ENCODE measurements at regions not wholly inside any gene's neighbourhood (a gene's known extent, or its start where the extent isn't known, plus 50 kb on each side); places are given as distances from the start of the nearest gene placed in this dataset.
"Not testable (repeated sequence)": the region's sequence is repeated elsewhere in the genome, so short reads cannot be mapped to it uniquely, and the experiment has no call there.

DNA sequence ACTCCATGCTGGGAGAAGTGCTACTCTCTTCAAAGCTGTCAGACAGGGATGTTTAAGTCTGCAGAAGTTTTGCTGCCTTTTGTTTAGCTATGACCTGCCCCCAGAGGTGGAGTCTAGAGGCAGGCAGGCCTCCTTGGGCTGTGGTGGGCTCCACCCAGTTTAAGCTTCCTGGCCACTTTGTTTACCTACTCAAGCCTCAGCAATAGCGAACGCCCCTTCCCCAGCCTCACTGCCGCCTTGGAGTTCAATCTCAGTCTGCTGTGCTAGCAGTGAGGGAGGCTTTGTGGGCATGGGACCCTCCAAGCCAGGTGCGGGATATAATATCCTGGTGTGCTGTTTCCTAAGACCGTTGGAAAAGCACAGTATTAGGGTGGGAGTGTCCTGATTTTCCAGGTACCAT lies 715.9 kb downstream of the IPMK start:
- DNase-seq (ENCODE audit: low read depth in 2 of 2): not testable (repeated sequence)

DNA sequence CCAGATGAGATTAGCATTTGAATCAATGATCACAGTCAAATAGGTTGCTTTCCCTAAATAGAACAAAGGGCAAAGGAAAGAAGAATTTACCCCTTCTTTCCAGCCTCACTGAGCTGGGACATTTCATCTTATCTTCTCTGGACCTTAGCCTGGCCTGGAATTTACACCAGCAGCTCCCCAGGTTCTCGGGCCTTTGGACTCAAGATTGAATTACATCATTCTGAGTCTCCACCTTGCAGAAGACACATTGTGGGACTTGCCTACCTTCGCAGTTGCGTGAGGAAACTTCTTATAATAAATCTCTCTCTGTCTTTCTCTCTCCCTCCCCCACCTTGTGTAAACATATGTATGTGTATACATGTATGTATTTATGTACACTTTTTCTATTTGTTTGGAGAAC lies 732.4 kb downstream of the IPMK start:
- no peak for DNase-seq (ENCODE audit: low read depth in 2 of 2)

DNA sequence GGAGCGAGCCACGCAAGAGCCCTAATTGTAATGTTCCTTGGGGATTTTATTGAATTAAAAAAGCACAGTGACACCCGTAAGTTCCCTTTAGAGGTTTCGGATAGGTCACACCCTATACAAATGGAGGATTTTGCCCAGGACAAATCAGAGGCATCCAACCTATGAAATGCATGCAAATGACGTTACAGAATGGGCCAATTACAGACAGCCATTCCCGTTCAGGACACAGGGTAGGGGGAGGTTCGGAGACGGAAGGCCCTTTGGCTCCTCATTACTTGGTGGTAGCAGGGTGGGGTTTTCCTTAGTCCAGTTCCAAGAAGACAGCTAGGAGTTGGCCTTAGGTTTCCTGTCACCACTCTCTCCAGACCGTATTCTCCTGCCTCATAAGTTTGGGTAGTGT lies 754.1 kb downstream of the IPMK start:
- no peak for DNase-seq (ENCODE audit: low read depth in 2 of 2)

DNA sequence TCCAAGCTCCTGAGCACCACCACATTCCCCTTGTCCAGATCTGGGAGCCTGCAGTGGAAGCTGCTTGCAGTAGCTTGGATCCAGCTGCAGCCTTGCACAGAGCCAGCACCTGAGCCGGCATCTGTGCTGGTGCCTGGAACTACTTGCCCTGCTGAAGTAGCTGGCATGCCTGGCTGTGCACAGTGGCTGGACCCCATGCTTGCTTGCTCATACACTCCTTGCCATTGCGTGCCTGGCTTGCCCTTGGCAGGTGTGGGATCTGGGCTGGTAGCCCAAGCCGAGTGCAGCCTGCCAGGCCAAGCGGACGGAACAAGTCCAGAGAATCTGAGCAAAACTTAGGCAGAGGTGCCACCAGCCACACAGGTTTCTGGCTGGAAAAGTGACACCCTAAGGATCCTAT lies 759.9 kb downstream of the IPMK start:
- no peak for DNase-seq (ENCODE audit: low read depth in 2 of 2)

DNA sequence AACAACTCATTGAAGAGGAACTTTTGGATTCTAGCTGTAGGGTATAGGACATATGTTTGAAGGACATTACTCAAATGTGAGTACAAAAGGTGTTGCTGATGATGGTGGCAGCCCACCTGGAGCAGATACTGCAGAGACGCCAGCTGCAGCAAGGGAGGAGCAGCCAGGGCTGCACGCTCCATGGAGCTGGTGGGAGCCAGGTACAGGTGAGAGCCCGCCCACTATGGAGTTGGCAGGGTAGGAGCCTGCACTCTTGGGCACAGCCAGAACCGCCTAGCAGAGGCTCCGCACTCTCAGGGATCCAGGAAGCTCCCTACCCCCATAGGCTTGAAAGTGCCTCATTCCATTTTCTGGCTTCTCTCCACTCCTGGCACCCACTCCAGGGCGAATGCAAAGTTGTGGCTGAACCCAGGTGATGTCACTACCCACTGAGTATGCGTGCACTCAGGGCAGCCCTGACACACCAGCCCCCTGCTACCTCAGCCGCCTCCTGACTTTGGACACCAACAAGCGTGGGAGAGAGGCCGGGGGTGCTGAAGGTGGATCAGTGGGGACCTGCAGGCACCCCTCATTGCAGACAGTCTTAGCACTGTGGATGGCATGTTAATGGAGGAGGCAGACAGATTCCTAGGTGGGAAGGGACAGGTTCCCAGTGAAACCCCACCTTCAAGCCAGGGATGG lies 761.1 kb downstream of the IPMK start:
- DNase-seq (ENCODE audit: low read depth in 2 of 2): no peak

DNA sequence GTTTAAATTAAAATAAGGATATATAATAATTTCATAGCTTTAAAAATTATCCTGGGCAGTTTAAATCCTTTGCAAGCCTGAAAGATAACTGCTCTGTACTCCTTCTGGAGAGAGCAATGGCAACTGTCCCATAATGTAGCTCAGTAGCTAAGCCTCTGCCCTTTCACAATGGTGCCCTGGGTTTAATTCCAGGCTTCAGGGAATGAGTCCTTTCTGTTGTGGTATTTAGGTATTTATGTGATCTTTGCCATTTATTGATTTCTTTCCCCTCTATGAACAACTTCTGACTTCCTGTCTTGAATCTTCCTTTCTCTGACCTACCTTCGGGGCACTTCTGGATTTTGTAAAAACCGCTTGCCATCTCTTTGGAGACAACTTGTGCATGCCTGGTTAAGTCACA lies 773.2 kb downstream of the IPMK start:
- DNase-seq (ENCODE audit: low read depth in 2 of 2): no peak

DNA sequence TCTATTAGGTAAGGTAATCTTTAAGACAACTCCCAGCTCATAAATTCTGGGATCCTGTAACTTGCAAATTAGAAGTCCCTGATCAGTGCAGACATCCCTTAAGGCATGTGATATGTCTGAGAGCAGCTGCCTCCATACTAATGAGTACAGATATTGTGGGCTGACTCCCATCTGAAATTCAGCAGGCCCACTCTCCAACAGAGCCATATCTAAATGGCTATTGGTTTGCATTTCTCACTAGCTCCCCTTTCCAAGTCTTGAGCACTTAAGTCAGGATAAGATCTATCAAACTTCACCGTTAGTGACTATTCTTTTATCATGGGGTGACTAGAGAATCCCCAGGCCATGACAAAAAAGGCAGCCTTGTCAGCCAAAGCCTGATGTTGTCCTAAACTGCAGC lies 785.4 kb downstream of the IPMK start:
- no peak for DNase-seq (ENCODE audit: low read depth in 2 of 2)

DNA sequence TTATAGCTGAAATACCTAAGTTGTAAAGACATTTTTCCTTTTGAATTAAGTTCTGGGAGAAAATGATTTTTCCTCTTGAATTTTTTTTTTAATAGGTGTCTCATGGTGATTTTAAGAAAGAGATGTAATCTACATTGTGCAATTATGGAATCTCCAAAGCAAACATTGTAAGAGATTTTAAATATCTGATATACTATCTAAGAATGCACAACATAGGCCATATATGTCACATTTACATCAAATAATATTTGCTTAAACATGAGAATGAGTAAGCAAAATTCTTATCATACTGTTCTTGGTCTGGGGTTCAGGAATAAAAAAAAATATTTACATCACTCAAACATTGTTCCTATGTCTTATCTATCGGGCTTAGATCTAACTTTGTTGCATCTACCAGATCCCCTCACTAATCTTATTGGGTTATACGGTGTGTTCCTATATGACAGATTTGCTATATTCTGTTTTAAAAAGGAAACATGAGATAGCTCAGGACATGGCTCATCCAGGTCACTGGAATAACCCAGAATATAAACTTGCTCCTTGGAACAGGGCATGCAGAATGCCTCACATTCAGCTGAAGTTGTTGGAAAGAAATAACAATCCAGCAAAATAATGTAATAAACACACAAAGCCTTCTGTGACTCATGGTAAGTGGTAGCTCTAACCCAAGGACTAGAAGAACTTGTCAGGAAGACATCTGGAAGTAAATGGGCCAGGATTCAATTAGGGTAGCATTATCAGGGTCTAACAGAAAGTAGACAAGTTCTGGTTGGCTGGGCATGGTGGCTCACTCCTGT lies 794.7 kb downstream of the IPMK start:
- DNase-seq (ENCODE audit: low read depth in 2 of 2): no peak

DNA sequence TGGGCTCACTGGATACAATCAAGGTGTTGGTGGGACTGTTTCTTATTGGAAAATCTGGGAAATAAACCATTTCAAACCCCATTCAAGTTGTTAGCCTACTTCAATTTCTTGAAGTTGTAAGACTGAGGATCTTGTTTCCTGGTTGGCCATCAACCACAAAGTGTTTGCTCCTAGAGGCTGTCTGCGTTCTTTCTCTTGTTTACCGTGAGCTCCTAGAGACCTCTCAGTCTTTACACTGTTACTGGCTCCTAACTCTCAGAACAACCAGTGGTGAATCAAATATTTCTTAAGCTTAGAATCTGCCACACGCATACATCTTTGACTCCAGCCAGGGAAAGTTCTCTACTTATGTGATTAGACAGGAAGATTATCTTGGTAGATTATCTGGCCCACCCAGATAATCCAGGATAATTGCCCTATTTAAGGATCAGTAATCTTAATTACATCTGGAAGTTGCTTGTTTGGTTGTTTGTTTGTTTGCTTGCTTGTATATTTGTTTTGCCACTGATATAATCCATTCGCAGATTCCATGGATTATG lies 798.7 kb downstream of the IPMK start:
- no peak for DNase-seq (ENCODE audit: low read depth in 2 of 2)

DNA sequence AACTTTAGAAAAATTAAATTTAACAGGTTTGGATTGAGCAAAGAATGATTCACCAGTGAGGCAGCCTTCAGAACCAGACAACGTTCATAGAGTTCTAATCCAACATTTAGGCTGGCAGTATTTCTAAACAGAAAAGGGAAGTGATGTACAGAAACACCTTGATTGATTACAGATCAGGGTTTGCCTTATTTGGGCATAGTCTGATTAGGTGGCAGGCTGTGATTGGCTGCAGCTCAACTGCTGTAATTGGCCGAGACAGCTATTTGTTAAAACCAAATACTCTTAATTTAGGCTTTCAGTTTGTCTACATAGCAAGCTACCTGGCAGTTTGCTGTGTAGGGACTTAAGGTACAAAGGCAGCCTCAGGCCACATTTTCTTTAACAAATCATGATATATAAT lies 802.5 kb downstream of the IPMK start:
- DNase-seq (ENCODE audit: low read depth in 2 of 2): no peak

DNA sequence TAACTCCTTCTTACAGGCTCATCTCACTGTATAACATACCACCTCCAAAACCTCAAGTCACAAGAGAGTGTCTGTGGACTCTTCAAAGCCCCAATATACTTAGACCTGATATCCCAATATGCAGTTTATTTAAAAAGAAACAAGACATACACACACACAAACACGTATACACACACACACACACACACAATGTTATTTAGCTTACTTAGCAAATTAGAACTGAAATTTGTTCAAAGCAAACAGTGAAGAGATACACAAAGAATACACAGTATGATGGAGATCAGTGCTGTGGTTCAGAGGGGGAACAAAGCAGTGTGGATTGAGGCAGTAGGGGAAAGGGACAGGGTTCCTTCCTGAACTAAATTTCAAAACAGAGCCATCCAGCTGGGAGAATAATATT lies 807.2 kb downstream of the IPMK start:
- DNase-seq (ENCODE audit: low read depth in 2 of 2): no peak

DNA sequence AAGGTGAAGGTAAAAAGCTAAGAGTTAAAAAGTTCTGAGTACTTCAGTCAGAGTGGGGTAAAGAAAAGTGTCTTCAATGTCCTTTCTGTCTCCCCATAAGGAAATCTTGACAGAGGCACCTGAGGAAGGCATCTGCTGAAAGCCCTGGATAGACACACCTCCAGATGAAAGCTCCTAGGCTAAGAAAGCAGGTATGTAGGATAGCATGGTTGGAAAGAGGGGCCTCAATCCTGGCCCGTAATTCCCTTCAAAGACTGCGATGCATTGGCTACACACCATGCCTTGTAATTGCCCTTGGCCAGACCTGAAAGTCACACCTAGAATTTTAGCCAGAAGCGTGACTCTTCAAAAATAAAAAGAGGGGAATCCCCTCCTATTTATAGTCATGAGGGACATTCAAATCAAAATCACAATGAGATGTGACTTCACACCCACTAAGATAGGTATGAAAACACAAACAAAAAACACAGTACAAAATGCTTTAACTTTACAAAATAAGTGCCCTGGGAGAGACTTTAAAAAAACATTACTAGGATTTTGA lies 809.7 kb downstream of the IPMK start:
- no peak for DNase-seq (ENCODE audit: low read depth in 2 of 2)

DNA sequence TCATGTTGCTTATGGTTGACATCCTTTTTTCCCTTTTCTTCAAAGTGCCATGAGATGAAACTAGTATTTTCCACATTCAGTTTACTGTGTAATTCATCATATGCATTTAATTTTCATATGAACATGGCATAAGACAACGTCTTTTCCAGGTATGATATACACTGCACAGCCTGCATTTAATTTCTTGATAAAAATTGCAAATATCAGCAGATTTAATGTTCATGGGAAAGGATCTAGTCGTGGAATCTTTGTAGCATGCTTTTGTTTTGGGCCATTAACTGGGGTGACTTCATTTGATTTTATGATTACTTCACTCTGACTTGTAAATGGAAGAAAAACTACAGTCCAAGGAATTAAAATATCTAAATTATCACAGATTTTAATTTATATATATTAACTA lies 837.3 kb downstream of the IPMK start:
- DNase-seq (ENCODE audit: low read depth in 2 of 2): no peak

DNA sequence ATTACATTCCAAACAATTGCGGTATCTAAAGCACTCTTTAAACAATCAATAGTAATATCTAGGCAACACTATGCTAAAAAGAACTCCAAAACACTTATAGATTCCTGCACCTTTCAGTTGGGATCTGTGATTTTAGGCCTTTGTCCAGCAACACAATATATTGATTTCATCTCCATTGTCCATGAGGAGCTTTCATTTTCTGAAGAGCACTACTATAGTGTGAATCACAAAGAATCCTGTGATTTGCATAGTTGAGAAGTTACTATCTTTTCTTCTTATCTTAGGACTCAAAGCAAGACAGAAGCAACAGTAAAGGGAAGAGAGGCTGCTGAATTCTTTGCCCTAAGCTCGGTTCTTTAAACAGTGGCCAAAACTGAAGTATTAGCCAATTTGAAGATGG lies 846.8 kb downstream of the IPMK start:
- no peak for DNase-seq (ENCODE audit: low read depth in 2 of 2)

DNA sequence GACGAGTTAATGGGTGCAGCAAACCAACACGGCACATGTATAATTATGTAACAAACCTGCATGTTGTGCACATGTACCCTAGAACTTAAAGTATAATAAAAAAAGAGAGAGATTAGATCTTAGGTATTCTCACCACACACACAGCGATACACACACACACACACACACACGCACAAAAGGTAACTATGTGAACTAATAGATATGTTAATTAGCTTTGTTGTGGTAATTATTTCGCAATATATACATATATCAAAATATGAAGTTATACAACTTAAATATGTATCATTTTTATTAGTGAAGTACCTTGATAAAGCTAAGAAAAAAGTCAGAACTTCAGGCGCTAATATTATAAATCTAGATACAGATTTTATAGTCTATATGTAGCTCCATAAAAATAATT lies 849.2 kb downstream of the IPMK start:
- no peak for DNase-seq (ENCODE audit: low read depth in 2 of 2)

DNA sequence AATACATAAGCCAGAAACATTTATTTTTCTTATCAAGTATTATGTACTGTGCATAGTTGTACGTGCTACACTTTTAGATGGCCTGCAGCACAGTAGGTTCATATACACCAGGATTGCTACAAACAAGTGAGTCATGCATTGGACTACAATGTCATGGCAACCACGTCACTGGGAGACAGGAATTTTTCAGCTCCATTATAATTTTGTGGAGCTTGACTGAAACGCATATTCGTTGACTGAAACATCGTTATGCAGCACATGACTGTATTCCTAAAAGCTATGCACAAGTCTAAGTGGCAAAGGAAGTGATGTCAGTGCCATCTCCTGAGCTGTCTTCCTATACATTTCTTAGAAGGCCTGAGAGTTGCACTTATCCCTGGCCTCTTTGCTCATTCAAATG lies 871.8 kb downstream of the IPMK start:
- DNase-seq (ENCODE audit: low read depth in 2 of 2): no peak

DNA sequence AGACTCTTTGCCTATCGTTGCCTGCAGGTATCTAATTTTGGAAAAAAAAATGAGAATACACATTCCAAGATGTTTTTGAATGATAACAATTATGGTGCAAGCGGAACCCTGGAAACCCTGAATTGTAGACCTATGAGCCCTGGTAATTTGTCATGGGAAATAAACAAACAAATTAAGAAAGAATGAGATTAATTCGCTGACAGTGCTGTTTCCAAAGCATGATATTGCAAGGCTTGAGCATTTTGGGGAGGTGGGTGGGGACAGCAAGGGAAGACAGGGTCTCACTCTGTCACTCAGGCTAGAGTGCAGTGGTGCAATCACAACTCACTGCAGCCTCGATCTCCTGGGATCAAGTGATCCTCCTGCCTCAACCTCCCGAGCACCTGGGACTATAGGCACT lies 900.3 kb downstream of the IPMK start:
- no peak for DNase-seq (ENCODE audit: low read depth in 2 of 2)

DNA sequence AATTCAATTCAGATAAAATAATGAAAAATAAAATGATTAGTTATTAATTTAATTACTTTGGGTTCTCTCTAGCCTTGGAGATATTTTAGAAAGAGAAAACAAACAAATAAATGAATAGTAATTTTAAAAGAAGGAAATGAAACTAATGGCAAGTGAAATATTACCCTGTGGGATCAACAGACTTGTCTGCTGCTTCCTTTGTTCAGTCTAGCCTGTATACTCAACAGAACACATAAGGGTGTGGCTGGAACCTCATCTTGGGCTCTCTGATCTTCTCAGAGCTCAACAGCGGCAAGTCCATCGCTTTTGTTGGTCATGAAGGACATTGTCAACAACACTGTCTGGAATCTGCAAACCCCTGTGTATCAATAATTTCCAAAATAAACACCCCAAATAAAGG lies 904.9 kb downstream of the IPMK start:
- DNase-seq (ENCODE audit: low read depth in 2 of 2): no peak

DNA sequence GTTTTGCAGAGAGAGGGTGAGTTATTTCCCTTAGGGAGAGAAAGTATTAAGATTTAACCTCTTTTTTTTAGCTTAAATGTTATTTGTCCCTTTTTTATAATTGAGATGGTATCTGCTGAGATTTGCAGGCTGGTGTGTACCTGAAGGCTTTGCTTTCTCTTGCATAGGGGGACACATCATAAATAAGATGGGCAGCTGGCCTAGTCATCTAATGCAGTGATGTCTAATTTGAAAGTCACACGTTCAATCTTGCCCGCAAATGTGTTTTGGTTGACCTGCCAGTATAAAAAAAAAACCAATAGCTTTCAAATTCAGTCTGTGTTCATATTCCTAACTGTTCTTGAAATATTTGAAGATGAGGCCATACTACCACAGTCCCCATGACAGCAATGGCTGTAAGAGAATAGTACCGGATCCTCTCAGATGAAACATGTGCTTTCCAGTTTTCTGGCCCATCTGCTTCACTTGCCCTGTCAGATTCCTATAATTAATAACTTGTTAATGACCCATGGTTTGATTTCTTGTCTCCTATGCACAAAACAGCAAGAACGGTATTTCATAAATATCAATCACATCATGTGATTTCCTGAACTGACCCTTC lies 914.2 kb downstream of the IPMK start:
- no peak for DNase-seq (ENCODE audit: low read depth in 2 of 2)

DNA sequence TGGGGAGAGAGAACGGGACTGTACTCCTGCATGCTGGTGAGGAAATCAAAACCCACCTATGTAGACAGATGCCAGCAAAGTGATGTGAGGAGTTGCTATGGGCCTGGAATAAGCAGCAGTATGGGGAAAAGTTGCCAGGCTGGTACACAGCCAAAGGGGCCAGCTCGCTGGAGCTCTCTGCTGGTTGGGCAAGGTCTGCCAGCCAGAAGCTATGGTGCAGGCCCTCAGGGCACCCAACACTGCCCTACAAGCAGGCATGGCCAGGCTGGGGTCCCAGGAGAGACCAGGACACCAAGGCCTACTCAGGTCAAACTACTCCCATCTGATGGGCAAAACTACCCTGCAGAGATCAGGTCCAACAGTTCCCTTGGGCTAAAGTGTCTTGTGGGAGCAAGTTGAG lies 916.6 kb downstream of the IPMK start:
- no peak for DNase-seq (ENCODE audit: low read depth in 2 of 2)

DNA sequence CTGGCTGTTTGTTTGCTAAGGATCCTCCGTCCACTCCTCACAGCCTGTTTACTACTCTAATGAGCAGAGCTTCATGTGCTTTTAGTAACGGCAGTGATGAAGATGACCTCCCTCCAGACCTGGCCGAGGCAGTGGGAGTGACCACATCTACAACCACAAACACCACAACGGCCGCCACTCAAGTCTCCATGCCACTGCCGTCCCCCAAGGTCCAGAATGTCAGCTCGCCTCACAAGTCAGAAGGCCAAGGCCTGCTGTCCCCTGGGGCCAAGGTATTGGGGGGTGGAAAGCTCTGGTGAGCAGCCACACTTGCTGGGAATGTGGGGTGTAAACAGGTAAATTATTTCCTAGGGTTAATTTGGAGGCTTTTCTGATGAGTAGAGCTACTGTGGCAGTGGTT lies 926.4 kb downstream of the IPMK start:
- DNase-seq (ENCODE audit: low read depth in 2 of 2): no peak

DNA sequence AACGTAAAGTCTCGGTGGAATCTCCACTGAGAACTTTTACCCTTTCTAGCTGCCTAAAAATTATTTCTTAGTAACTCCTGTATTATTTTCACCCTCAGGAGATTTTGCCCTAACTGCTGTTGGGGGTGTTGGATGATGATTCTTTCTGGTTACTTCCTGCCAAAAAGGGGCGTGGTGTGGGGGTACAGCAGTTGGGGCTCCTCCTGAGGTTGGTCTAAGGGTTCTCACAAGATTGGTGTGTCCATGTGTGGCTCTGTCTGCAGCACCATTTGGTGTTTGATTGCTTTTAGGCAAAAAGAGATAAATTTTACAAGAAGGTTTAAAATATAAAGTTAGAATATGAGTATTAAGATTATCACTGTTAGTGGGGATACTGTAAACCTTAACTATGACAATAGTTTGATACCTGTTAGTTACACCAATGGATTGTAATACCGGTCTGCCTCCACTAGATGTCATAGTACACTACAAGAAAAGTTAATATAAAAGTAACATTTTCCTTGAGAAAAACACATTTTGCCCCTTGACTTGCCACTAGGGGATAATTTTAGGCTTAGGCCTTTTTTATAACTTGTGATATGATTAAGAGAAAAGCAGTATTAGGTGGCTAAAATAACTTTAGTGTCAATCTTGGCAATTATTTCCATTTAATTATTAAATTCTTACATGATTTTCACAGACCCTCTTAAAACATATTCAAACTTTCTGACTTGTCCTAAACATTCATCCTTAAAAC lies 928.7 kb downstream of the IPMK start:
- no peak for DNase-seq (ENCODE audit: low read depth in 2 of 2)

Measured in stimulated activated CD8-positive, alpha-beta memory T cell treated with anti-CD3 and anti-CD28 coated beads, Interleukin-15, amount 100 ng/mL, for 48 hours (primary cell).